Motor neuron (in vitro differentiated cells): ENCODE measurements at regions not wholly inside any gene's neighbourhood (a gene's known extent, or its start where the extent isn't known, plus 50 kb on each side); places are given as distances from the start of the nearest gene placed in this dataset.

Experiments
- ATAC-seq, 8 experiments: fragments of 200-7000 bp; cut with Tn5 transposase; replicated peaks in 6 of 8; 2 replicates each; pipeline ENCODE4 v1.8.0; 2021; ENCODE audit warnings: mild to moderate bottlenecking in 8 of 8, moderate library complexity in 8 of 8
- H3K27ac ChIP-seq, 2 donors: fragments of 250-450 bp; sonication (Bioruptor Pico); 2 replicates each; pipeline ENCODE4 v1.9.0; 2021; ENCODE audit warnings: antibody characterized with exemption in 2 of 2, mild to moderate bottlenecking in 2 of 2, moderate library complexity in 1 of 2
- H3K4me1 ChIP-seq, 2 donors: fragments of 250-450 bp; sonication (Bioruptor Pico); replicated peaks in 1 of 2; 2 replicates each; pipeline ENCODE4 v1.6.1; 2021; ENCODE audit warnings: antibody characterized with exemption in 2 of 2, mild to moderate bottlenecking in 2 of 2, moderate library complexity in 1 of 2
- H3K4me3 ChIP-seq, 5 donors: fragments of 250-450 bp; sonication (Bioruptor Pico); 2 replicates each; pipeline ENCODE4 v1.9.0; 2021; ENCODE audit warnings: antibody characterized with exemption in 5 of 5, mild to moderate bottlenecking in 5 of 5, moderate library complexity in 4 of 5
- WGBS, 10 experiments: fragments of 450-650 bp; shearing (Covaris generic); methylation state at CpG; one replicate each; pipeline ENCODE4 v1.0.0; 2022; 5-methylcytosine and 5-hydroxymethylcytosine counted together
- in situ Hi-C, 9 experiments: fragments of 400-800 bp; cut with MboI; loops; one replicate each; pipeline ENCODE4 v1.15.0; 2021; ENCODE audit warnings: low sequenced_read_pairs in 9 of 9, low pct_unique_long_range_greater_than_20kb in 2 of 9; ENCODE audit not compliant: unreplicated experiment in 9 of 9

DNA sequence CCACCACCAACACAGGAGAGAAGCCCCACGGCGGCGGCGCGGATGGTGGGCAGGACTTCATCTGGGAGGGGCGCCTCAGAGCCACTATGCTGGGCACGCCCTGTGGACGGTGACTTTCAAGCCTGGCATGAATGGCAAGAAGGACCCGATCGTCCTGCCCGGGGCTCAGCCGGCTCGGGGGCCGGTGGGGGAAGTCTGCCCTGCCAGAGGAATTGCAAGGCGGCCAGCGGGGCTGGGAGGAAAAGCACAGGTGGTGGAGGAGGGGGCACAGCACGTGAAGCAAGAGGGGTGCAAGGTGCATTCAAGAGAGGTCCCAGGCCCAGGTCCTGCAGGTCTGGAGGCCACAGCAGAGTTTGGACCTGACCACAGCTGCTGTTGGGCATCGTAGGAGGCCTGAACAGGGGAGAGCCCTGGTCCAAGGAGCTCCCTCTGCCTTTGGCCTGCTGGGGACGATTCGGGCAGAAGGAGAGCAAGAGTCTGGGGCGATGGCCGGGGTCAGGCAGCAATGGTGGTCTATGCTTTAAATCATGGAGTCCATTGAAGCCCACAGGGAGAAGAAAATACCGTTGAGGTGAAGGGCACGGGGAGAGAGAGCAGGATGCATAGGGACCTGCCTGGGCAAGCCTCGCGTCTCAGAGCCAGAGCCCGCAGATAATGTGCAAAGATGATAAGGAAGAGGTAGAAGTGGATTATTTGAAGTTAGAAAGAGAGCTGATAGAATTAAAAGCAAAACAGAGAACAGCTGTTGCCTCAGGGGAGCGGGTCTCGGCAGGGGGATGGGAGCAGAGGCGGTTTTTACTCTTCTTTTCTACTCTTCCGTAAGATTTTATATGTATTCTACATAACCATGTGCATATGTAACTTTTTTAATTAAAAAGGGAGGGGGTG, 82.6 kb upstream of the SHISAL1 start:
- peaks cover 44 to 52% of the 10 kb centered on the region in 2 donors for H3K4me1 ChIP-seq
- no peak for ATAC-seq
- no peak overlapping the region for H3K4me3 ChIP-seq
- 30 to 100% (median 89%) methylated on average over 1 to 15 of the region's 31 CpGs; no CpG with 5 or more reads in 3 of the 10 experiments for WGBS, 10 experiments
- in situ Hi-C loops, result no loop called here
- no peak overlapping the region for H3K27ac ChIP-seq

DNA sequence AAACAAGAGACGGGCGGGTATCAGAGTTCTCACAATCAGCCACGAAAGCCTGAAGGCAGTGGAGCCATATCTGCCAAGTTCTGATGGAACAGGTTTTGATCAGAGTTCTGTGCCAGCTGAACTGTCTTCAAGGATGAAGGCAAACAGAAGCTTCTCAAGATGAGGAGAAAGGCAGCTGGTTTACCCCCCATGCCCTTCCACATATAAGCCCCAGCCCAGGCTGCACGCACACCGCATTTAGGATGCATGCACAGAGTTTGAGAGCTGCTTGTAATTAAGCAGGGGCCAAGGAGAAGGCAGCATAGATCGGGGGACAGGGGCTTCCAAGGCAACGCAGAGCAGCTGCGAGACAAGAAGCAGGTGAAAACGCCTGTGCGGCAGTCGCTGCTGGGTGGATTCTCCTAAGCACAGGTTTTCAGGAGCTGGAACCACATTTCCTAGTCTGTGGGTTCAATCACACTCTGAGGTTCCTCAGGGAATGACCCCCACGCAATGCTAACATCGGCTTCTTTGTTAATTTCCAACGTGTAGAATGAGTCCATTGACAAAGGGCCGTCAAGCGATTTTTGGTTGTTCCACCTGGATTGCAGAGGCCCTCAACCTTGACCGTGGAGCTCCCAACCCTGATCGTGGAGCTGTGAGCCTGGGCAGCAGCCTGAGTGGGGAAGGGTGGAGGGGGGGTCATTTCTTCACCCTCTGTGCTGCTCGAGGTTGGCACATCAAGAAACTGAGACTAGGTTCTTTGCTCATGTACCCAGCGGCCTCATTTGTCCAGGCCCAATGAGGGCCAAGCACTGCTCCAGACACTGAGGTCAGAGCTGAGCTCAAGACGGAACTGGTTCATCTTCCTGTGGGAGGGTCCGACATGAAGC, 81.7 kb upstream of the SHISAL1 start:
- 60 to 96% (median 82%) methylated on average over 1 to 11 of the region's 22 CpGs; no CpG with 5 or more reads in 2 of the 10 experiments for WGBS, 10 experiments

GRCh38 chr22:44393066-44393465, 80.3 kb upstream of the SHISAL1 start:
- Histone ChIP-seq H3K4me3 (no peak overlapping the region), H3K4me1 (peaks cover 46% of the 10 kb centered on the region in 2 donors), H3K27ac (no peak overlapping the region)
- 59 to 100% (median 83%) methylated on average over 1 to 6 of the region's 8 CpGs for WGBS, 10 experiments
- in situ Hi-C loops, result no loop called here
- no peak for ATAC-seq

More for the DNA sequence above, 81.7 kb upstream of the SHISAL1 start:
- no peak overlapping the region for H3K27ac ChIP-seq
- peaks cover 46 to 51% of the 10 kb centered on the region in 2 donors for H3K4me1 ChIP-seq
- in situ Hi-C loops, result no loop called here
- no peak overlapping the region for H3K4me3 ChIP-seq
- ATAC-seq, result no peak

DNA sequence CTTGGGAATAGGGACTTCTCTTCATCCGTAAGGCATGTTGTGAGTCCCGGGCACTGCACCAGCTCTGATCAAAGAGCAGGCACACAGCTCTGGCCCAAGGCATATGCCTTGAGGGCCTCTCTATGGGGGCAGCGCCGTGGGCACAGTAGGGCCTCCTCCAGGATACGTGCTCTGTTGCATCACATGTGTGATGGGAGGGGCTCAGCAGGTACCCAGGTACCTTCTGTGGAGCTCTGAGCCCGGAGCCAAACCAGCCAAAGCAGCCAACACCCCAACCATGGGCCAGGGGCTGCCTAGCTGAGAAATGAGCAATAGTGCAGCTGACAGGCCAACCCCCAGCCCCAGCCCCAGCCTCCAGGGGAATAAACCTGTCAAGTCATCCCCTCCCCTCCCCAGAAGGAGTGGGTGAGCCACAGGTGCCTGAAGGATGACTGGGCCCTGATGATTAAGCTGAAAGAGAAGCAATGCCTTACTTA, 79.7 kb upstream of the SHISAL1 start:
- 67 to 100% (median 94%) methylated on average over 1 to 3 of the region's 6 CpGs; no CpG with 5 or more reads in 6 of the 10 experiments for WGBS, 10 experiments
- in situ Hi-C loops, result no loop called here
- peak overlapping the region in 1 of 2 donors; percentile 52 for H3K27ac ChIP-seq
- H3K4me1 ChIP-seq, result peaks cover 46% of the 10 kb centered on the region in 2 donors
- ATAC-seq, result peak in 3 of 8 experiments; percentile 8 to 15 (median 15)
- no peak overlapping the region for H3K4me3 ChIP-seq

GRCh38 chr22:44391481-44392445, 79.0 kb upstream of the SHISAL1 start:
- in situ Hi-C loops, result no loop called here

DNA sequence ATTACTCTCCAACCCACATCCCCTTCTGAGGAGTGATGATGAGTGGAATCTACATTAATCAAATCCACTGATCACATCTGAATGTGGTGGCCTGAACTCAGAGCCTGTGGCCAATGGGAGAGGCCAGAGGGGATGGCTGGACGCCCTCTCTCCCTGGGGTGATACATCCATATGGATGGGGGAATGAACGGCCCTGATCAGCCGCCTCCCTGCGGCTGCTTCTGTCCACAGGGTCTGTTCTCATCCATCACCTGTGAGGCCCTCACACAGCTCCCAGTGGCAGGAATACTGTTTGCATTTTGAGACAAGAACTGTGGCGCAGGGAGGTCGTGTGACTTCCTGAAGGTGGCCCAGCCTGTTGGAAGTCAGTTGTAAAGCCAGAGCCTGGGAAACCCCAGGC, 78.3 kb upstream of the SHISAL1 start:
- ATAC-seq, result peak in 7 of 8 experiments; percentile 45 to 95 (median 94)
- H3K27ac ChIP-seq, result peak overlapping the region; percentile 26 to 69
- 0 to 80% (median 30%) methylated on average over 1 to 2 of the region's 6 CpGs; no CpG with 5 or more reads in 6 of the 10 experiments for WGBS, 10 experiments
- in situ Hi-C loops, result no loop called here
- no peak overlapping the region for H3K4me3 ChIP-seq
- H3K4me1 ChIP-seq, result peaks cover 39 to 40% of the 10 kb centered on the region in 2 donors

More at GRCh38 chr22:44391481-44392445, 79.0 kb upstream of the SHISAL1 start:
- Histone ChIP-seq H3K27ac (peak overlapping the region; percentile 35 to 69), H3K4me1 (peaks cover 42% of the 10 kb centered on the region in 2 donors), H3K4me3 (no peak overlapping the region)
- ATAC-seq, result peak in 4 of 8 experiments; percentile 6 to 18 (median 12)
- WGBS, 10 experiments, result 43 to 90% (median 77%) methylated on average over 1 to 5 of the region's 23 CpGs; no CpG with 5 or more reads in 3 of the 10 experiments

DNA sequence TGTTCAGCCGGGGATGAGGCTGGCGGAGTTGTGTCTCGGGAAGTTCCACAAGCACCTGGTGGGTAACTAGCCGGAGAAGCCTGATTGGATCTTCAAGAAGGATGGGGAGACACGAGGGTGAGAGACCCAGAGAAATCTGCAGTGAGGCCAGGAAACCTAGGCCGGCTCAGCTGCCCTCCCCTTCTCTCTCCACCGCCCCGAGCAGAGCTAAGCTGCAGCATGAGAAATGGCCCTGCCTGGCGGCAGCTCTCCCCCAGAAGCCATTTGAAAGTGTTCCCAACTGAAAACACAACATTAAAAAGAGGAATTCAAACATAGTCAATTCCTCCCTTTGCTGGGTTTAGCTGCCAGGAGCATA, 77.8 kb upstream of the SHISAL1 start:
- in situ Hi-C loops, result no loop called here
- Histone ChIP-seq H3K4me1 (peaks cover 35 to 39% of the 10 kb centered on the region in 2 donors), H3K4me3 (no peak overlapping the region), H3K27ac (peak overlapping the region; percentile 26 to 40)
- ATAC-seq, result peak in 6 of 8 experiments; percentile 16 to 79 (median 65)
- 50 to 57% (median 50%) methylated on average over 1 to 9 of the region's 9 CpGs; no CpG with 5 or more reads in 7 of the 10 experiments for WGBS, 10 experiments

GRCh38 chr22:44389926-44390612, 77.3 kb upstream of the SHISAL1 start:
- 60 to 100% (median 91%) methylated on average over 1 to 4 of the region's 5 CpGs; no CpG with 5 or more reads in 7 of the 10 experiments for WGBS, 10 experiments
- ATAC-seq, result no peak
- Histone ChIP-seq H3K27ac (peak overlapping the region; percentile 26 to 40), H3K4me1 (peaks cover 32 to 35% of the 10 kb centered on the region in 2 donors), H3K4me3 (no peak overlapping the region)
- in situ Hi-C loops, result no loop called here

GRCh38 chr22:44389181-44389580, 76.4 kb upstream of the SHISAL1 start:
- Histone ChIP-seq H3K27ac (no peak overlapping the region), H3K4me3 (no peak overlapping the region), H3K4me1 (peaks cover 32 to 37% of the 10 kb centered on the region in 2 donors)
- in situ Hi-C loops, result no loop called here
- 60 to 88% methylated on average over 1 to 3 of the region's 8 CpGs; no CpG with 5 or more reads in 8 of the 10 experiments for WGBS, 10 experiments
- no peak for ATAC-seq

GRCh38 chr22:44387486-44387885, 74.7 kb upstream of the SHISAL1 start:
- WGBS, 10 experiments, result 37 to 100% (median 57%) methylated on average over 1 to 7 of the region's 10 CpGs; no CpG with 5 or more reads in 4 of the 10 experiments
- Histone ChIP-seq H3K4me1 (peaks cover 32 to 36% of the 10 kb centered on the region in 2 donors), H3K27ac (no peak overlapping the region), H3K4me3 (no peak overlapping the region)
- no peak for ATAC-seq
- in situ Hi-C loops, result no loop called here

DNA sequence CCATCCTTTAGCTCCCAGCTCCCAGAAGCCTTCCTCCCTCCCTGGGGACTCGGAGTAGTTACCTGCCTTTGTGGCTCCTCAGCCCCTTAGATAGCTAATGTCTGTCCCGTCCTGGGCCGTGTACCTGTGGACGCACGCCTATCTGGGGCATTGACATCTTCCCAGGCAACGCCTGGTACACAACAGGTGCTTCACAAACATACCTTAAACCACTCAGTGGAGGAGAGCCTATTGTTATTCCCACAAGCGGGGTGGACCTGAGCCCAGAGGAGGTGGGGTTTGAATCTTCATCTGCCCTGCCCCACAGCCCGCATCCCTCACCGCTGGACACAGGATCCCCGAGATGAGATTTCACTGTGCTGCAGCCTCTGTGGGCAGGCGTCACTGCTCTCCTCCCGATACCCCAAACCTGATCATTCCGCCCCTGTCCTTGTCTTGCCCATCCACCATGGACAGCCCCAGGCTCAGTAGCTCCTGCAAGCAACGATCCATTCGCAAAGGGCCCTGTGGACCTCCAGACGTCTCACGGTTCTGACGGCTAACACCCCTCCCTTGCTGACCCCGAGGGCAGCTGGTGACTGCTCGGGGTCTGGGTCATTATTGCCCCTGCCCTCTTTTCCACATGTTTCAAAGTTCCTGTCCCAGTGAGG, 73.8 kb upstream of the SHISAL1 start:
- ATAC-seq, result no peak
- Histone ChIP-seq H3K4me1 (peaks cover 32 to 36% of the 10 kb centered on the region in 2 donors), H3K27ac (no peak overlapping the region), H3K4me3 (no peak overlapping the region)
- in situ Hi-C loops, result no loop called here
- WGBS, 10 experiments, result 60 to 100% (median 80%) methylated on average over 1 to 5 of the region's 20 CpGs; no CpG with 5 or more reads in 2 of the 10 experiments
